HuH-7 (cell line): ENCODE measurements at regions not wholly inside any gene's neighbourhood (a gene's known extent, or its start where the extent isn't known, plus 50 kb on each side); places are given as distances from the start of the nearest gene placed in this dataset.

Experiments
- DNase-seq: peaks from one replicate; pipeline ENCODE4 v3.0.0; 2011; ENCODE audit warnings: low spot score

DNA sequence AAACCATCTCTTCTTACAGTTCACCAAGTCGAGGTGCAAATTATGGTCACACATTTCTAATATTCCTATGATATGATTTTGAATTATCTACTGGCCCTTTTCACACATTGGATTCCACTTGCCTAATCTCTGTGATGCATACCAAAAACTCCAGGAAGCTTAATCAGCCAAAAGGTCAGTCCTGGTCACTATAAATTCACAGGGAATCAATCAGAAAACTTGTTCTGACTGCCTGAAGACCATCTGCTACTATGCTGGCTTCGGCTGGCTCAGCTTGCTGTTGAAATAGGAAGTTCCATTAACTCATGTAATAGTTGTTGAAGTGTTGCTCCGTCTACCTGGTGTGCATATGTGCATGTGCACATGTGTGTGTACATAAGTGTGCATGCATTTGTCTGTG lies 142.8 kb upstream of the FLRT2 start:
- no peak for DNase-seq

DNA sequence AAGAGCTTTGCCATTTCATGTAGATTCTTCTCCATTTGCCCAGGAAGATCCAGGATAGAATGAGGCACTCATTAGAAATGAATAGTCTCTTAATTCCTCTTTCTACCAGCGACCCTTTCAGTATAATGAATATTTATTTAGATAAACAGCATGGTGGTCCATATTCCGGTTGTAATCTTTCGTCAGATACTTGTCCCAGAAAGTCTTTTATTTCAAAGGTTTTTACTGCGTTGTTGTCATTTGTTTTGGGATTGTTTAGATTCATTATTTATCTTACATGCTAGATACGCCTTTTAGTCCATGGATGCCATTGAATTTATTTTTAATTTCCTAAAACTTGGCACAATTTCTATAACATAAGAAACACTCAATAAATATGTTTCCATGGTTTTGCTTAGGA lies 139.7 kb upstream of the FLRT2 start:
- no peak for DNase-seq

DNA sequence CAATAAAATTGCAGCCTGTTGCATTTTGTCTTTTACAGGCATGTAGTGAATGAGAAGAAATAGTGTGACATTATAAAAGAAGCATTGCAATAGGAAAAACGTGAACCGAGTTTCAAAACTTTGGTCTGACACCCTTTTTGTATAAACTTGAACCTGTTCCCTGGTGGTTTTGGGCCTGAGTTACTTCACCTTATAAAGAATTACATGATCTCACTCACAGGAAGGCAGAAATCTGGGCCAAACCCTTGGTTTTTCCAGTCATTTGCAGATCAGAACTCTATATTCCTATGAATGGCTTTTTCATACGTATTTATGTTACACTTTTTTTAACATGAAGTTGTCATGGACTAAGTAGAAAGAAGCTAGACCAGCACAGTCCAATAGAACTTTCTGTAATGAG lies 138.5 kb upstream of the FLRT2 start:
- no peak for DNase-seq

DNA sequence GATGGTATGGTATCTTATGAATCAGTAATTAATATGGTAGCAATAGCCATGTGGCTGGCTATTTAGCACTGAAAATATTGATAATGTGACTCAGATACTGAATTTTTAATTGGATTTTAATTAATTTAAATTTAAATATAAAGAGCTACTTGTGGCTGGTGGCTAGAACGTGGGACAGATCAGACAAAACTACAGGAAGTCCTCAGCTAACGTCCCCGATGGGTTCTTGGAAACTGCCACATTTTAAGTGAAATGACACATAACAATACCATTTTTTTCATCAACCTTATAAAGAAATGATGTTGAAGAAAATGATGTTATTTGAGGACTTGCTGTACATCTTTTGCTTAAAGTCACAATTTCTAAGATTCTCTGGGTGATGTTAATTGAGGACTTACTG lies 138.1 kb upstream of the FLRT2 start:
- no peak for DNase-seq

DNA sequence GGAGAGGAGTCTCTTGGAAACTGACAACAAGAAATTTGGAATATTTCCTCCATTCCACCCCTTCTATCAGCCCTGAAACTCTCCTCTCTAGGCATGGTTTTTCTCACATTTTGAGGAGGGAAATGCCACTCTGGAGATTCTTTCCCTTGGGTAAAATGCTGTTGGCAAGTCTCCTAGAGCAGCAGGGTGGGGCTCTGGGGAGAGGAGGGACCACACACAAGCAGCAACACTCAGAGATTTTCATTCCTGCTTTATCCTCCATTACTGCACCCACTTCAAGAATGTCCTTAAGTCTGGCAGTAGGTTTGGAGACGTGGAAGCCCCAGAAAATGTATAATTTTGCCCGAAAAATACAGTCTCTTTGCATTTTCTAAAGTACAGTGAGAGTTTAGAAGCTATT lies 130.8 kb upstream of the FLRT2 start:
- no peak for DNase-seq

DNA sequence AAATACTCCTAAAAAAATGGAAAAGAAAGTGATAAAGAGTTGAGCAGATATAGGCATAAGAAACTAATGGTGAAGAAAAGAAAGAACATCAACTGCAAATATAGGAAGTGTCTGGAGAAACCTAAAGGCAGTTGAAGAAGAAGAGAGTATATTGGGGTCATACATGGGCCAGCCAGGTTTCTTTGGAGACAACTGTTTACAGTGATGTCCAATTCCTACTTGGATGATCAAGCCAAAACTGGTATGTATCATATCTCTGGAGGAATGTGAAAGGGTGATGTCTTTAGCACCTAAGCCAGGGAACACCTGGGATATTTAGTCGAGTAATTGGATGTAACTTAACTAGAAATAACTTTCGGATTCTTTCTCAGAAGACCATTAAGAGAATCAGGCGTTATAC lies 129.3 kb upstream of the FLRT2 start:
- no peak for DNase-seq

DNA sequence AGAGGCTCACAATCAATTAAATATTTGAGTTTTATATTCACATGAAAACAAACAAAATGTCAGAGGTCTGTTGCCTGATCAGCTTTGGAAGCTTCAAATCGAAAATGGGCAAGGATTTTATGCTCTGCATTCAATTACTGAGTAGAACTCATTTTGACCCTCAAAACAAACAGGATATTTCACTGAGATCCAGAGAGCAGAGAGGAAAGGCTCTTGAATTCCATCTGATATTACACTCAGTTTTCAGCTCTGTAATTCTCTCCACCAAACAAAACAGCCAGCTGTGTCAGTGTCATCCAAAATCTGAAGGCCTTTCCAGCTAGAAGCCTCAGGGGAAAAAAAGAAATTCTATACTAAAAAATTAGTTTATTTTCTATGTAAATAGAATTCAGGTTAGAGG lies 128.6 kb upstream of the FLRT2 start:
- no peak for DNase-seq

DNA sequence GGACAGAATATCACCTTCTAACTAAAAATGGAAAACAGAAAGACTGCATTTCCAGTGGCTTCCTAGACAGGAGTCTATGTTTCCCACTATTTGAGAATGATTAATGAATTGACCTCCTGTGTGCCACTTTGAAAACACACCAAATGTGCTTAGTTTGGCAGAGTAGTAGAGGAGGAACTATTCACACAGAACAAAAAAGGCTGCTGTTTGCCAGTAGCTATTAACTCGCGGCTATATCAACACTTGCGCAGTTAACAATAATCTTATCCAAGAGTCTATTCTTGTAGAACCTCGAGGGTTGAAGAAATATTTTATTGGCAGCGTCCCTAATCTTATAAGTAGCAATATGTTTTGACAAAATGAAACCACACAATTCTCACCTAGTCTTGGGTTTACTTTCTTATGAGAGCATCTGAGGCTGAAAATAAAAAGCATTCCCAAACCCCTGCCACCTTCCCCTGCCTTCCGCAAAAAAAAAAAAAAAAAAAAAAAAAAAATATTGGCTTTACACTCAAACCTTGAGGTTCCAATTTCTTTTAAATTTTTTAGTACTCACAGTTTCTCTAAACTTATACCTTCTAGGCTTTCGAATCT lies 127.3 kb upstream of the FLRT2 start:
- no peak for DNase-seq

DNA sequence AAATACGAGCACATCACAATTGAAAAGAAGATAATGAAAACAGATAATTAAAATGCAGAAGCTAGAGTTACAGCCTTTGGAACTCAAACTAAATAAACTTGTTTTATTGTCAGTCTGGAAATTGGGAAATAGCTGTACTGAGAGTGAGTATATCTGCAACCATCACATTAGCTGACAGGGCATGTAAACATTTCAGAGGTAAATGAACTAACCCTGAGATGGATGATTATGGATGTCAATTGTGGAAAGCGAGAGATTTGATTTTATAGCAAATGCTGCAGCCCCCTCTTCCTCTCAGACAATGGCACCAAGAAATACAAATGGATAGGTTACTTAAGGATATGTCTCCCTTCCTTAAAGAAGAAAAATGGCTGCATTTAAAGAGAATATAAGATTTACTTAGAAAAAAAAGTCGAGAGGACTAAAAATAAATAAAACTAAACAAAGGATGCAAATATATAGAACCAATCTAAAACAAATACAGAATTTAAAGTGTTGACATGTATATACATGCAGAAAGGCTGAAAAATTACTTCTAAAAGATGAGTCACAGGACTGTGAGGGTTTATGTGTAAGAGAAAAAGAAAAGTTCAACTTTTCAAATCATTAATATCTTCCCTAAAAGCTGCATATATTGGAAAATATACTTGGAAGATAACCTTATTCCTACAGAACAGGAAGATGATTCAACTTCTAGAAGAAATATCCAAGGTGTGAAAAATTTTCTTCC lies 120.3 kb upstream of the FLRT2 start:
- no peak for DNase-seq

DNA sequence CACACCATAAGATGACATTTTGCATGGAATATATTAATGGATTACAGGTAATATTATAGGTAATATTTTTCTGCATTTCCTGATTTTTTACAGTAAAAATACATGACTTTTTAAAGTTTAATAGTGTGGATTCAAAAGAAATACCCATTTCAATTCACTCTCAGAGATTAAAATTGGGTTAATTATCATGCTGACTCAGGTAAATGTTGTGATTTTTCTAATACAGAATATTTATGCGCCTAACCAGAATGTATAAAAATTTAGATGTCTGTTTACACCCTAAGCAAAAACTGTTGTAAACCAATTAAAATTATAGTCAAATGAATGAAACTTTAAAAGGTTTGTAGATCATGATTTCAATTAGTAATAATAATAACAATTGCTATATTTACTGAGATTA lies 117.2 kb upstream of the FLRT2 start:
- DNase-seq: no peak

DNA sequence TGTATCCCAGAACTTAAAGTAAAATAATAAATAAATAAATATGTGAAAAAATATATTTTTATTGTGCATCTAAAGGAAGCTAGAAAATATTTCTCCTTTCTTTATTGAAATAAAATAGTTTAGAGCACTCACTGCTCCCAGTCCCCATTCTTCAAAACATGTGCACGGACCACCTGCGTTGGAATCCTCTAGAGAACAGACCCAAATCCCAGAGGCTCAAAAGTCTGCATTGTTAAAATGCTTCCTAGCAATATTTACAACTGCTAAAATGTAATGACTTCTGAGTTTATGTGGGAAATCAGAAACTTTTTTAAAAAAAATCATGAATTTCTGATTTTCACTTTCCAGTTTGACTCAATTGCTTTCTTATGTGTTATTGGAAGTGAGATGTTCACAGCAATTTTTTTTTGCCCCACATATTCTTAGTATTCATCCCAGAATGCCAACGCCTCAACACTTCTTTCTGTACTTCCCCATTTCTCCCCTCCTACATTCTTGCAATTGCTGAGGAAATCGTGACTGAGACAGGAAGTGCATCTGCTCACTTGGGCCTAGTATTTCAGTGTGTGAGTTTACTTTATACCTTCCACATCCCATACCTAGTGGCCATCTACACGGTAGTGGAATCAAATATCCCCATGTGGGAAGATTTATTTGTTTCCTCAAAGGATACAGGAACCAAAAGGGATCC lies 116.0 kb upstream of the FLRT2 start:
- no peak for DNase-seq

DNA sequence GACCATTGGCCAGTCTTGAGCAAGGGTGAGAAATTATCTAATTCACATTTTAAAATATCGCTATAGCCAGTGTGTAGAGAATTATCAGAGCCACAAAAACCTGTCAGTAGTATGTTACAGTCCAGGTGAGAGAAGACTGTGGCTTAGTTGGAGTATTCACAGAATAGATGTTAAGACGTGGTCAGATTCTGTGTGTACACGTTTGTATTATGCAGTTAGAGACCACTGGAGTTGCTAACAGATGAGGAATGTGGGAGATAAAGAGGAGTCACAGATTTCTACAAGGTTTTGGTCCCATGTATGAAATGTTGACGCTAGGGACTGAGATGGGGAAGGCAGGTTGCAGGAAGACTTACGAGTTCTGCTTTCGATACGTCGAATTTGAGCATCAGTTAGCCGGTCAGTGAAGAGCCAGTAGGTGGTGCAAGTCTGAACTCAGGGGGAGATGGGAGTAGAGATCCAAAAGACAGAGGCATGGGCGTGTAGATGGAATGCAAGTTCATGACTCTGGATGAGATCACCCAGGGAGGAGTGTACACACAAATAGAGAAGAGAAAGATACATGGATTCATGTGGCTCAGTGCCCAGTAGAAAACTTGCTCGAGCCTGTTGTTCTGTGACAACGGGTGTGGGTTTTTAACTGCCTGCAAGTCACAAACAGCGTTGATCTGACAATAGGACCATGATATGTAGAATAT lies 114.8 kb upstream of the FLRT2 start:
- peak; percentile 50 for DNase-seq

DNA sequence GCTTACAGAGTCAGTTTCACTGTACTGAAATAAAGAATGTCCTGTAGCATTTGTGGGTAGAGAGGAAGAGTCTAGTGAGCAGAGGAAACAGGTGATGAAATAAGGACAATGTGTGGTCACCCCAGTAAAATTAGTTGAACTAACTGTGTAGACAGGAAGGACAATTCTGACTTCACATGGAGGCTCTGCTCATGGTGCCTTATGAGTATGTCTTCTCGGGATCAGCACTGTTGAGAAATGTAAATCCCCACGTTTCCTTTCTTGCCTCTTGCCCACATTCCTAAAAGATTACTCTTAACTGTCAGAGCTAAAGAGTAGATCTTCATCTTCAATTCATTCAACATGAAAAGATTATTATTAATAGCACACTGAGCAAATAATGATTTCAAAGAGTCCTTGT lies 113.2 kb upstream of the FLRT2 start:
- DNase-seq: no peak

DNA sequence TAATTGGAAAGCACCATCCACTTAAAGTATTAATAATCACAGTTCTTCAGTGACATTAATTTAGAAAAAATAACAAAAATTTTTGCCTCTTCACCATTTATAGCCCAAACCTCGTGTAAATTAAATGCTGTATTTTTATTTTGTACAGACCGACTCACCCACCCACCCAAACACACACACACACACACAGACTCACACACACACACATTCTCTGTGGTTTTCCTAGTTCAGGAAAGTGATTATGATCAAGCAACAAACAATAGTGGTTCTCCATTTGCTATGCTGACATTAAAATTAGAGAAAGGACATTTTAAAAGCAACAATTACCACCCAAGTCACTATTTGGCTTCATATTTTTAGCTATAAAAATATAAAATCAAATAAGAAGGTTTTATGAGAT lies 112.5 kb upstream of the FLRT2 start:
- no peak for DNase-seq

DNA sequence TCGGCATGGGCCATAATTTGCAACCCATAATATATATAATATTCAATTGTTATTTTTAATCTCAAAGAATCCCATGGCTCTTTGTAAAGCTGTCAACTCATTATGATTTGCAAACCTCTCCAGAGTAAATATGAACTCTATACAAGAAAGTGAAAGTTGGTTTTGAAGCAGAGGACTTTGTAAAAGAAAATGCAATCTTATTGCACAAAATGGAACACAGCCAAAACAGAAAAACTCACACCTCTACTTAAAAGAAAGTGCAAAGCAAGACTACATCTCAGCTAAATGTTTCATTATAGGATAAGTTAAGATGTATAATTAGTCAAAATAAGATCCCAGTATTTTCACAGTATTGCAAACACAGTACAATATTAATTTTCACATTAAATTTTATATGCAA lies 111.2 kb upstream of the FLRT2 start:
- DNase-seq: no peak

DNA sequence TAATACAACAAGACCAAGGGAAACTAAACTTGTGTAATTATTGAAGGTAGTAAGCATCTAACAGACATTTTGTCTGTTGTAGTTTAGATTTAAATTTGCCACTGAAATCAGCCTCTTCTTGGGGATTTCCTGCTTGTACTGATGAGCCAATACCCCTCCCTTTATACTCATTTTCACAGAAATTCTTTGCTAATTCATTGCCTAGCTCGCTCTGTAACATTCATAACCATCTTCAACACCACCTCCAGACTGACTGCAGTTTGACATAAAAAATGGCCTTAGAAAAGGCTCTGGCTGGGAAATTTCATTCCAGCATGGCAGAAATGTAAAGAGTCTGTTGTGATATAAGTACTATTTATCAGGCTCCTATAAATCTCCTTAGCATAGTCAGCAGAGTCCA lies 109.7 kb upstream of the FLRT2 start:
- no peak for DNase-seq

DNA sequence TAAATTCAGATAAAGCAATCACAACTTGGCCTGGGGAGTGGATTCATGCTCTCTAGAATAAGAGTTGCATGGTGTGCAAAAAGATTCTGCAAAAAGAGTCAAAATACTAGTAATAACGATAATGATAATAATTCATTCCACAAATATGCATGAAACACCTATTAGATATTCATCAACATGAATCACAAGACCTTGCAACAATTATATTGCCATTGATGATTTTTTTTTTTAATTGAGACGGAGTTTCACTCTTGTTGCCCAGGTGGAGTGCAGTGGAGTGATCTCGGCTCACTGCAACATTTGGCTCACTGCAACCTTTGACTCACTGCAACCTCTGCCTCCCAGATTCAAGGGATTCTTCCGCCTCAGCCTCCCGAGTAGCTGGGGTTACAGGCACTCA lies 109.2 kb upstream of the FLRT2 start:
- no peak for DNase-seq

DNA sequence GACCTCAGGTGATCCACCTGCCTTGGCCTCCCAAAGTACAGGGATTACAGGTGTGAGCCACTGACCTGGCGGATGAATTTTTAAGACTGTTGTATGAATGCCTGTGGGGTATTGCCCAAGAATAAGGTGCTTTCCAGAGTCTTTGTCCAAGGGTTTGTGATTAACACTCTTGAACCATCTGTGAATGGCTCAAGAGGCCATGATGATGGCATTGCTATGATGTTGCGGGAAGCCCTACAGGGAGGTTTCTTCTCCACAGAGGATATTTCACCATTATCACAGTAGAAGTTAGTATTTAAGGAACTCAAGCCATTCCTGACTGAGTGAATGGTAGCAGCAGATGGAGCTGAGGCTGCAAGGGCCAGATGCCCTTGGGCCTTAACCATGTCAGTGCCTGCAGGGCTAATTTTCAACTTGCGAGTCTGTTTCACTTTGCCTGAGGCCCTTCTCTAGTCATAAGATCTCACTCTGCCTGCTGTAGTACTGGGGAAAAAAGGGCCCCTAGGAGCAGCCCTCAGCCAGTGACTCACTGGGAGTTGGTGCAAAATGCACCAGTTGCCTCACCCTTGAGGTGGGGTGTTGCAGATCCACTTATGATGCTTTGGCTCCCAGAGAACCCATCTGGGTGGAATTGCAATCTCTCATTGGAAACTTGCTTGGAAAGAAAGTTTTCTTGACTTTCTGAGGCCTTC lies 108.6 kb upstream of the FLRT2 start:
- no peak for DNase-seq

DNA sequence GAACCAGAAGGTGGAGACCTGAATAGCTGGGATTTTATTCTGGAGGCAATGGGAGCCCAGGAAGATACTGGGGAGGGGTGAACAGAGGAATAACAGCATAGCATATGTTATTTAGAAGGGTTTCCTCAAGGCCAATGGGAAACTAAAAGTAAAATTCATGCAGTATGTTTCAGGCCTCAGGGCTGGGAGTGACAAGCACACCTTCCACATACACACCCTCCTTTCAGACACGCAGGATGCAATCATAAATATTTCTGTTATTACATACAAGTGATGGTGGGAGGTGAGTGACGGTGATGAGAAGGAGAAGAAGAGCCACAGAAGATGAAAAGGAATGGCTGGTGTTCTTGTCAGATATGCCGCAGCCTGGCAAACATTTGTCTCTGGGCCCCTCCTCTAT lies 106.1 kb upstream of the FLRT2 start:
- DNase-seq: no peak

DNA sequence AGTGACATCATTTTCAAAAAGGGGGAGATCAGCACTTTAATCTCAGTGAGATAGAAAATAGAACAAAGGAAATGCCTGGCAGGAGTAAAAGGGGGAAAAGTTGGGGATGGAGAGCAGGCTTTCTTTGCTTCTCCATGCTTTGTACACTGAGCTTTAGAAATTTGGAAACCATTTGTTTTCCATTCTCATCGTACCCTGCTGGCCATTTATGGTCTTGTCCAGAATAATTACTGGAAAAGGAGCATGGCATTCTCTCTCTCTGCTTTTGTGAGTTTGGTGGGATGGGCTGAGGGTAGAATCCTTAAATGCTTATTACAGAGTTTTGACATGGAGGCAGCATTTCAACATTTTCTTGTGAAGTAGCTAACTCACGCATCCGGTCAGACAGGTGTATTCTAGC lies 104.4 kb upstream of the FLRT2 start:
- DNase-seq: no peak

DNA sequence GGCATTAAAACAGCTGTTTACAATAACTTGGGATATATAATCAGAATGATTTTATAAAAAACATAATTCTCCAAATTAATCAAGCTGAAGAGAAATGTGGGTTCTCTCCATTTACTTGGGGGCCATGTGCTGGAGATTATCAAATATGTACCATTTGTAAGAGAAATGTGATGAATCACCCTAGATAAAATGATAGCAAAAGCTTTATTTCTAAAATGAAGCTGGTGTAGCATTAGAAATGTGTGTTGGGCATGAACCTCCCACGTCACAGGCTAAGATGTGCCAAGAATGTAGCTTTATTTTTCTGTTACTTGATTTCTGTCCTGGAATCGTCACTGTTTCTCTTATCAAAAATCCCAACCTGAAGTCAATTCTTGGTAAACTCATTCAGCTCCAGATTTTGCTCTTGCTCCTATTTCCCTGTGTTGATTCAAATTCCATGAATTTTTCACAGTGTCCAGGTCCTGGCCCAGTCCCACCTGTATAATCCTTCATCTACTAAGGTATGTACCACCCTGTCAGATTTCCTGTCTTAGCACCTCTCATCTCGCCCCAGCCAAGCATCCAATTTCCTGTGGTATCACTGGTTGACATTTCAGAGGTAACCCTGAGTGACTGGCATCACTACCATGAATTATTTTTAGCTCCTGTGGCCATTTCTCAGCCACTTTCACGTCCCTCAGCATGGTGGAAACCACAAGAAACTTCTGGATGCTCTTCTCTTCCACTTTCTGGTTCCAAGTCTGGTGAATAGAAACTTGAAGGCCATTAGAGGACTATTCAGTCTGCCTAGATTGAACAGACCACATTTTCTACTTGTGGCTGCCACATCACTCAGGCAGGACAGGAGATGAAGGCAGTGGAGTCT lies 103.6 kb upstream of the FLRT2 start:
- no peak for DNase-seq

DNA sequence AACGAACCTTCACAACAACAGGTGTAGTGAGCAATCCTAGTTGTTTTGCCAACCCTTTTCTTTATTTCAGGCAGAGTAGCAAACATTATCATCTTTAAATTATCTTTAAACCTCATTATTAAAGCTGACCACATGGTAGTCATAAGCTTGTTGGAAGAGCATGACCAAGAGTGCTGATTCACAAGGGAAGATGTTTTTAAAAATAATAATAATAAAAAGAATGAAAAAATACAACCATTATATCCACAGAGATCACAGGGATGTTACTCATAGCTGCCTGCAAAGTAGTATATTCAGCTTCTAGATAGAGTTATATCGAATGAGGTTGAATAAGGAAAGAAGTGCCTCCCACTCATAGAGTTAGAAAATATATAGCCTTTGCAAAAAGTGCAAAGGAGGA lies 101.0 kb upstream of the FLRT2 start:
- no peak for DNase-seq
